ENCODE measurements at regions not wholly inside any gene's neighbourhood (a gene's known extent, or its start where the extent isn't known, plus 50 kb on each side); places are given as distances from the start of the nearest gene placed in this dataset.

GRCh38 chr22:47309946-47310345 is 547.5 kb downstream of the TBC1D22A start (continued):
- TF ChIP-seq ZNF462 (CRISPR knock-in tag; IDR thresholded peaks at IDR 0.05) = no peak
- no peak for TF ChIP-seq ZNF331 (CRISPR knock-in tag; IDR thresholded peaks at IDR 0.05; ENCODE audit: low read depth)
- TF ChIP-seq, protein P1, sequence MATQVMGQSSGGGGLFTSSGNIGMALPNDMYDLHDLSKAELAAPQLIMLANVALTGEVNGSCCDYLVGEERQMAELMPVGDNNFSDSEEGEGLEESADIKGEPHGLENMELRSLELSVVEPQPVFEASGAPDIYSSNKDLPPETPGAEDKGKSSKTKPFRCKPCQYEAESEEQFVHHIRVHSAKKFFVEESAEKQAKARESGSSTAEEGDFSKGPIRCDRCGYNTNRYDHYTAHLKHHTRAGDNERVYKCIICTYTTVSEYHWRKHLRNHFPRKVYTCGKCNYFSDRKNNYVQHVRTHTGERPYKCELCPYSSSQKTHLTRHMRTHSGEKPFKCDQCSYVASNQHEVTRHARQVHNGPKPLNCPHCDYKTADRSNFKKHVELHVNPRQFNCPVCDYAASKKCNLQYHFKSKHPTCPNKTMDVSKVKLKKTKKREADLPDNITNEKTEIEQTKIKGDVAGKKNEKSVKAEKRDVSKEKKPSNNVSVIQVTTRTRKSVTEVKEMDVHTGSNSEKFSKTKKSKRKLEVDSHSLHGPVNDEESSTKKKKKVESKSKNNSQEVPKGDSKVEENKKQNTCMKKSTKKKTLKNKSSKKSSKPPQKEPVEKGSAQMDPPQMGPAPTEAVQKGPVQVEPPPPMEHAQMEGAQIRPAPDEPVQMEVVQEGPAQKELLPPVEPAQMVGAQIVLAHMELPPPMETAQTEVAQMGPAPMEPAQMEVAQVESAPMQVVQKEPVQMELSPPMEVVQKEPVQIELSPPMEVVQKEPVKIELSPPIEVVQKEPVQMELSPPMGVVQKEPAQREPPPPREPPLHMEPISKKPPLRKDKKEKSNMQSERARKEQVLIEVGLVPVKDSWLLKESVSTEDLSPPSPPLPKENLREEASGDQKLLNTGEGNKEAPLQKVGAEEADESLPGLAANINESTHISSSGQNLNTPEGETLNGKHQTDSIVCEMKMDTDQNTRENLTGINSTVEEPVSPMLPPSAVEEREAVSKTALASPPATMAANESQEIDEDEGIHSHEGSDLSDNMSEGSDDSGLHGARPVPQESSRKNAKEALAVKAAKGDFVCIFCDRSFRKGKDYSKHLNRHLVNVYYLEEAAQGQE (IDR thresholded peaks at IDR 0.05; ENCODE audit: unreplicated experiment) = no peak
- TF ChIP-seq, protein P2, sequence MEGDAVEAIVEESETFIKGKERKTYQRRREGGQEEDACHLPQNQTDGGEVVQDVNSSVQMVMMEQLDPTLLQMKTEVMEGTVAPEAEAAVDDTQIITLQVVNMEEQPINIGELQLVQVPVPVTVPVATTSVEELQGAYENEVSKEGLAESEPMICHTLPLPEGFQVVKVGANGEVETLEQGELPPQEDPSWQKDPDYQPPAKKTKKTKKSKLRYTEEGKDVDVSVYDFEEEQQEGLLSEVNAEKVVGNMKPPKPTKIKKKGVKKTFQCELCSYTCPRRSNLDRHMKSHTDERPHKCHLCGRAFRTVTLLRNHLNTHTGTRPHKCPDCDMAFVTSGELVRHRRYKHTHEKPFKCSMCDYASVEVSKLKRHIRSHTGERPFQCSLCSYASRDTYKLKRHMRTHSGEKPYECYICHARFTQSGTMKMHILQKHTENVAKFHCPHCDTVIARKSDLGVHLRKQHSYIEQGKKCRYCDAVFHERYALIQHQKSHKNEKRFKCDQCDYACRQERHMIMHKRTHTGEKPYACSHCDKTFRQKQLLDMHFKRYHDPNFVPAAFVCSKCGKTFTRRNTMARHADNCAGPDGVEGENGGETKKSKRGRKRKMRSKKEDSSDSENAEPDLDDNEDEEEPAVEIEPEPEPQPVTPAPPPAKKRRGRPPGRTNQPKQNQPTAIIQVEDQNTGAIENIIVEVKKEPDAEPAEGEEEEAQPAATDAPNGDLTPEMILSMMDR (conservative IDR thresholded peaks at IDR 0.05; ENCODE audit: low read depth in 2 of 2) = no peak
- no peak for TF ChIP-seq STAT1 (IDR thresholded peaks at IDR 0.05; ENCODE audit: unreplicated experiment)
- no peak for TF ChIP-seq ZNF114 (CRISPR knock-in tag; IDR thresholded peaks at IDR 0.05)
- TF ChIP-seq ETS1 (IDR thresholded peaks at IDR 0.05) = no peak

Measured in GM23338 (cell line).